GM18505 (cell line): ENCODE measurements at regions not wholly inside any gene's neighbourhood (a gene's known extent, or its start where the extent isn't known, plus 50 kb on each side); places are given as distances from the start of the nearest gene placed in this dataset.
"Not testable (repeated sequence)": the region's sequence is repeated elsewhere in the genome, so short reads cannot be mapped to it uniquely, and the experiment has no call there.

Experiments used
- ATAC-seq: cut with Tn5 transposase; IDR thresholded peaks from one replicate; pipeline ENCODE4 v1.9.1; 2021; ENCODE audit not compliant: unreplicated experiment
- POLR2A ChIP-seq: IDR thresholded peaks from 4 replicates; pipeline ENCODE4 v1.6.1; 2011; ENCODE audit warnings: borderline replicate concordance; ENCODE audit not compliant: insufficient read depth, insufficient read length; ENCODE audit errors: extremely low read depth

DNA sequence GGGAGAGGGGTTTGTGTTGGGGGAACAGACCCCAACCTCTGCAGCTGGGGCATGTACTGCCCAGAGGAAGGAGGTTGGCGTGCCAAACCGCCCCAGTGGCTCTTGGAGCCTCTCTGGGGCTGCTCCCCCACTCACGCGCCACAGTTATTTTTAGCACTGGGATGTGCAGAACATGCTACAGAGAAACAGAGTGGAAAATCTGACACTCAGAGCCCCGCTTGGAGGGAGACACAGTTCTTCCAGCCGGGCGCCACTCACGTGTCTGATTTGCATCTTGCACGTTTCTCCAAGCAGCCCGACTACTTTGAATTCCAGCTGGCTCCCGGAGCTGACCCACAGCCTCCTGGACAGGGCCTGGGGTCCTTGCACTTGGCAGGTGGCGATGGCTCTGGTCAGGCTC lies 182.0 kb downstream of the RPS24 start:
- ATAC-seq: no peak
- no peak for TF ChIP-seq POLR2A

DNA sequence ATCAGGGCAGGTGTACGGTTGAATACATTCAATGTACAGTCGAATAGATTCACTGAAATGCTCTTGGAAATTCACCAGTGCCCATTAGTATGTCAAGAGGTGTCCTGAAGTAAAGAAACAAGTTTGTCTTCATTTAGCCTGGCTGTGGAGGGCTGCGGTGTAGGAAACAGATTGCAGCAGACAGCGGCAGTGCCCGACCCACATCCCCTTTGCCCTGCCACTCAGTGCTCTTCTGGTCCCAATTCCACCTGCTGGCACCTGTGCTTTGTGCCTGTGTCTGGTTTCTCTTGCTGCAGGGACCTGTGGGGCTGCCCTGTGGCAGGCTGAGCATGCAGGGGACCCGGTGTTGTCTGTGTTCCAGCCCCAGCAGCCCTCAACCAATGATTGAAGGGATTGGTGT lies 183.7 kb downstream of the RPS24 start:
- ATAC-seq: no peak
- TF ChIP-seq POLR2A: no peak

DNA sequence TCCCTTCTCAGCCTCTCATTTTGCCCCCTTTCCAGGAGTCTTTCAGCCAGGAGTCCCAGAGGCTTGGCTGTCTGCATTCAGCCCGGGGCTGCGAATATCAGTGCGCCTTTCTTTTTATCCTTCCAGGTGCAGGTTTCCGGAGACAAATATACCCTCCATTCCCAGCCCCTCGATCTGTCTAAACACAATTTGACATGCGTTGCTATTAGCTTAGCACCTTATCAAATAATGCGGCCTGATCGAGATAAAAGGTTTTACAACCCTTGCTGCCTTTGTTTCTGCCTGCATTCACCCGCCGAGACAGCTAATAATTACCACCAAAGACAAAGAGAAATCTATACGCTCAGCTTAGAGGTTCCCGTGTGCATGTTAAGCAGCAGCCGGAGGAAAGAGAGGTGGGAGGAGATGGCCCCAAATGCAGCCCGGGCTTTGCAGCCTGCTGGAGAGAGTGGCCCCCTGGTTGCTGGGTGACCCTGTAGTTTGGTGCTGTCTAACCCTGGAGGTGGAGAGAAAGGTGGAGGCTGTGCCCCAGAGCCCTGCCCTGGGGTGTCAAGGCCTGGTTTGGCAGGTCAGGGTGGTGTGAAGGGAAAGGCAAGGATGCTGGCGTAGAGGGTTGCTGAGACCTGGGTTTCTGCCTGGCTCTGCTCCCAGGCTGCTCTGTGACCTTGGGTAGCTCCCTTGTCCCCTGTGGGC lies 185.3 kb downstream of the RPS24 start:
- ATAC-seq: no peak
- TF ChIP-seq POLR2A: no peak

DNA sequence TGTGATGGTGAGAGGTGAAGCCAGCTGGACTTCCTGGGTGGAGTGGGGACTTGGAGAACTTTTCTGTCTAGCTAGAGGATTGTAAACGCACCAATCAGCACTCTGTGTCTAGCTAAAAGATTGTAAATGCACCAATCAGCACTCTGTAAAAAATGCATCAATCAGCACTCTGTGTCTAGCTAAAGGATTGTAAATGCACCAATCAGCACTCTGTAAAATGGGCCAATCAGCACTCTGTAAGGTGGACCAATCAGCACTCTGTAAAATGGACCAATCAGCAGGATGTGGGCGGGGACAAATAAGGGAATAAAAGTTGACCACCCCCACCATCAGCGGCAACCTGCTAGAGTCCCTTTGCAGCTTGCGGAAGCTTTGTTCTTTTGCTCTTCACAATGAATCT lies 185.9 kb downstream of the RPS24 start:
- ATAC-seq: not testable (repeated sequence)

DNA sequence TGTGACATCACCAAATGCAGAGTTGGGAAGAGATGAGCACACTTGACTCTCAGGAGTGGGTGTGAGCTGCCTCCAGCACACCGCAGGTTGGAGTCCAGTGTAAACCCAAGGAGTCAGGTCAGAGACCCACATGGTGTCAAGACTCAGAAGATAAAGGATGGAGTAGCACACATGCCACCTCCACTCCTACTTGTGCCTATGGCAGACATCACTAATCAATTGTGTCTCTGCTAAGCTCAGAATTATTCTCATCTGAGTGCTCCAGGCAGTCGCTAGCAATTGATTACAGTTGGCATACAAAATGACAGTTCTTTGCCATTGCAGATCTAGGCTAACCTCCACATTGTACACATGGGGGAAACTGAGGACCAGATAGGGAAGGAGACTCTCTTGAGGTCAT lies 187.1 kb downstream of the RPS24 start:
- TF ChIP-seq POLR2A: no peak
- ATAC-seq: no peak

DNA sequence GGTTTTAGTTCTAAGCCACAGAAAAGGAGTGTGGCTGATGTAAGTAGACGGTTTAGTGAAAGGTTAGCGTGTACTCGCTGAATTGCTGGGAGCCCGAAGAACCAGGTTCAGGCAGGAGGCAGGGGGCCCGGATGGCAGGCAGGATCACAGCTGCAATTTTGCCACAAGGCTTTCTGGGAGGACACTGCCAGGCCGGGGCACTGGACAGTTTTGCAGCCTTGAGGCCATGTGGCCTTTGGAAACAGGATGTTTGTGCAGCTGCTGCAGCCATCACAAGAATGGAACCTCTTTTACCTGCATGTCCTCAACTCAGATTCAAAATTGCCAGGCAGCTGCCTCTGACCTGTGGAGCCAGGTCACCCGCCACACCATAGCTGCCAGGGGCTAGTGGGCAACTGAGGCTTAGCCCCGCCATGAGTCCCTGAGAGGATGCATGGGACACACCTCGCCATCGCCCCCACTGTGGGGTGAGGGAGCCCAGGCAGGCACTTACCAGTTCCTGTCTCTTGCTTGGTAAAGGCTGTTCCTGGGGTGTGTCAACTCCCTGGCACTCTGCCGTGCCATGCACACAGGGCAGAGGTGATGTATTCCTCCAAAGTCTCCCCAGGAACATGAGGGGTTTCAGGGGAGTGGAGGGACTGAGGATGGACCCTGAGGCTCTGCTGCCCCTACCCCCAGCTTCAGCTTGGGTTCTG lies 188.6 kb downstream of the RPS24 start:
- TF ChIP-seq POLR2A: no peak
- no peak for ATAC-seq

DNA sequence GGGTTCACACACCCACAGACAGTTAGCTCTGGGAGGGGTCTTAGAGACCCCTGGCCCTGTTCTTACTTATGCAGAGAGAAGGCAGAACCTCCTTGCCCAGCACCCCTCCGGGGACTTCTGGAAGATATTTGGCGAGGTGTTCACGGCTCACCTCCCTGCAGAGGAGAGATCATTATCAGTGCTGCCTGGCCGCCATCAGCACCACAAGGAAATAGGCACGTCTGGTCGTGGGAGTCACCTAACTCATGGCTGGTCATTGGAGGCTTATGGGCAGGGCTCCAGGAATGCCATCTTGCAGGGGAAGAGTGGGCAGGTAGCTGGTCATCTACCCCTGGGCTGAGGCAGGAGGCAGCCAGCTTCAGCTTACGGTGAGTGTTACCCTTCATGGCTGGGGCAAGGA lies 189.4 kb downstream of the RPS24 start:
- no peak for TF ChIP-seq POLR2A
- no peak for ATAC-seq

DNA sequence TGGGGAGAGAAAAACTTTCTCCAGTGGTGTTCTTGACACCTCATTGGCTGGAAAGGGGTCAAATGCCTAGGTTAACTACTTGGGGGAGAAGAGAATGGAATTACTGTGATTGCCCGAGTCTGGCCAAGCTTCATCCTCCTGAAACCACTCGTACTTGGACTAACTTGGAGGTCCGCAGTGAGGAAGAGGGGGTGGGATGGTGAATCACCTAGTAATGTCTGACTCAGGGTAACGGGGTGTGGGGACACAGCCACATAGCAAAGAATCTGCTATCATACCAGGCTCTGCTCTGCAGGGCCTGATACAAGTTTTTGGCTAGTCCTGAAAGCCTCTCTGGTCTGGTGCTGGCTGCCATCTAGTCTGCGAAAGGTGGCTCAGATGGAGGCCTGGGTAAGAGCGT lies 190.9 kb downstream of the RPS24 start:
- ATAC-seq: no peak
- TF ChIP-seq POLR2A: no peak

DNA sequence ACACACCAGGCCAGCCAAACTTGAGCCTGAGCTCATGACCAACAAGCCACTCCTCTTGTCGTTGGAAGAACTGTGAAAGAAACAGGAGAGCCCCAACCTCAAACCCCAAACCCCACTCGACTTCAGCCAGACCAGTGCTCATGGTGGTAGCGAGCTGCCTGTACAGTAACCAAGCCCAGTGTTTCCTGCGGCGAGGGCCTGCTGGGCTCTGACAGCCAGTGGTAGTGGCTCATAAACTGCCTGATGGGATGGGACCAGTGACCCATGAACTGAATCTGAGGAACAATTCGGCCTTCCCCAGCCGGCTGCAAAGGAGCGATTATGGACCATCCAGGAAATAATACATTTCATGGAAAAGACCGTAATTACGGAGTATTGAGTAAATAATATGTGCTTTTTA lies 191.9 kb downstream of the RPS24 start:
- ATAC-seq: no peak
- TF ChIP-seq POLR2A: no peak

DNA sequence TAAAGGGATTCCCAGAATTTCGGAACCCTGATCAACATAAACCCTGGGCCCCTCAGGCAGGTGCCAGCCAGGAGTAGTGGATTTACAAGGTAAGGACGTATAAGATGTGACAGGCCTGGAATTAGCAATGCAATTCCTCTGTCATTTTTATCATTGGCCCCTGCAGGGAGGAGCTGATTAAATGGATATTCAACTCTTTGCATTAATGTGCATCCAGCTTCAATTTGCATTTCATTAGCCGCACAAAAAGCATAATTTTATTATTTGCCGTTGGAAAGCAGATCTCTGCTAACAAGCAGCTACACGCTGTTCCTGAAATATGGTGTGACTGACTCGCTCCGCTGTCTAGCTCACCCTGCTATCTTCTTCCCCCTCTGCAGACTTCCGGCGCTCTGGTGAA lies 195.8 kb downstream of the RPS24 start:
- no peak for TF ChIP-seq POLR2A
- ATAC-seq: no peak

DNA sequence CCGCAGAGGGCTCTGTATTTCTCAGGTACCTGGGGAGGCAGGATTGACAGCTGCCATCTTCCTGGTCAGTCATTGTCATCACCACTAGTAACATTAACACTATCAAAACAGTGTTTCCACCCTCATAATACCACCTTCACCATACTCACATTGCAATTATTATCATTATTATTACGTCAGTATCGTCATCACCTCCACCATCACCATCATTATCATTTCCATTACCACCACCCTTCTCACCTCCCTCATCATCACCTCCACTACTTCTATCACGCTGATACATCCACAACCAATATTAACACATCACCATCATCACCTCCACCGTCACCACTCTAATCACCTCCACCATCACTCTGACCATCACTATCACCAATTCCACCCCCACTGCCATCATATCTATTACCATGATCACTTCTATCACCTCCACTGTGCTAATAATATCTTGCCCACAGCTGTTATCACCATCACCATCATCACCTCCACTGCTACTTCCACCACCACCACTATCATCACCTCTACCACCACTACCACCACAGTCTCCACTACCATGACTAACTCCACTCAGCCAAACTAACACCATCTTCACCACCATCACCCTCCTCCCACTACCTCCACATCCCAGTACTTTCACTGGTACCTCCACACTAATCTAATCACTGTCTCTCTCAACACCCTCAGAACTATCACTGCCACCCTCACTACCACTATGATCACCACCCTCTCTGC lies 196.4 kb downstream of the RPS24 start:
- no peak for TF ChIP-seq POLR2A
- ATAC-seq: no peak

DNA sequence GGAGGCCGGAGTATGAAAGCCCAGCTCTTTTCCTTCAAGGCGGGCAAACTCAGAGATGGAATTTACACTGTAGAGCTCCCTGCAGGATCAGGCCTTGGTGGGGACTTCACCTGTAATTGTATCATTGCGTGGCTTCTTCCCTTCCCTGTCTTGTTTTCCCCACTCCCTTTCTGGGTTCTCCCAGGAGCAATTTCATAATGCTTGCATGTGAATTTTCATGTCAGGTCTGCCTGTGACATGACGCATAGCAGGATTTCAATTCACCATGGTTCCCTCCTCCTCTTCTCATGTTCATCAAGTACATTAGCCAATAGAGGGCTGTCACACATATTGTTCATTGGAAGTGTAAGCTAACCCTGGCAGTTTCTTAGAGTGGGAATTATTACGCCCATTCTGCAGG lies 197.7 kb downstream of the RPS24 start:
- ATAC-seq: no peak

DNA sequence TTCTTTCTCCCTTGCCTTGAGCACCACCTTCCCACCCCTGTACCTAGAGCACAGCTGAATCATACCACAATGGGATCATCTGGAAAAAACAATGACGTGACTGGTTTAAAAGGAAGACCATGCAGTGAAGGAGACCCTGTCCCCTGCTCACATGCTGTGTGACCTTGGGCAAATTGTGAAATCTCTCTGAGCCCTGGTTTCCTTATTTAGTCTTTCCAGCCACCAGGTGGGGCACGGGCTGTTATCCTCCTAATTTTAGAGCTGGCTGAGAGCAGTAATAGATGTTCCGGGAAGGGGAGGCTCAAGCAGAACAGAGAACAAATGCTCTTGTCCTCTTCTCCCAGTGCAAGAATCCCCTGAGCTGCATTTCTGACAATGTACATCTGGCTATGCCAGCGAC lies 198.3 kb downstream of the RPS24 start:
- ATAC-seq: no peak
- no peak for TF ChIP-seq POLR2A

More for the DNA sequence above, 197.7 kb downstream of the RPS24 start:
- no peak for TF ChIP-seq POLR2A

DNA sequence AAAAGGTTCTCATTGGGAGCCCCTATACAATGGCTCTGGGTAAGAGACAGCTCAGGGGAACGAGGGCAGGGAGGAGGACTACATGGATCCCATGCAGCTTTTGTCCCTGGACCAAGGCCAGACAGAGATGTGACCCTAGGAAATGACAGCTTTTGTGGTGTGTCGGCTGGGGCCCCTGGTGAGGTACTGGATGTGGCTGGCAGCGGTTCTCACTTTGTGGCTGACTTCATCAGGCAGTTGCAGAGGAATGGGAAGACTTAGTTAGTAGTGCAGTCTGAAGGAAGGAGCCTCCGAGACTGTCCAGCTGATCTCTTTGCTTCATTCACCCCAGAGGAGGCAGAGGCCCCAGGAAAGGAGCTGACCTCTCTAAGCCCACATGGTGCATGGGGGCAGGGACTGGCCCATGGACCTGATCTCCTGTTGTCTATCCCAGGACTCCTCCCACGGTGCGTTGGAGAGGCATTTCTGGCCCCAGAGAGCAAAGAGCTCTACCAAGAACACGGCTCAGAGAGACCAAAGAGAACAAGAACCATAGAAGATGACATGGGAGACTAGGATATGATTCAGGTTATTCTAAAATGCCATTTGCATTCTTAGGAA lies 202.9 kb downstream of the RPS24 start:
- no peak for ATAC-seq
- no peak for TF ChIP-seq POLR2A

DNA sequence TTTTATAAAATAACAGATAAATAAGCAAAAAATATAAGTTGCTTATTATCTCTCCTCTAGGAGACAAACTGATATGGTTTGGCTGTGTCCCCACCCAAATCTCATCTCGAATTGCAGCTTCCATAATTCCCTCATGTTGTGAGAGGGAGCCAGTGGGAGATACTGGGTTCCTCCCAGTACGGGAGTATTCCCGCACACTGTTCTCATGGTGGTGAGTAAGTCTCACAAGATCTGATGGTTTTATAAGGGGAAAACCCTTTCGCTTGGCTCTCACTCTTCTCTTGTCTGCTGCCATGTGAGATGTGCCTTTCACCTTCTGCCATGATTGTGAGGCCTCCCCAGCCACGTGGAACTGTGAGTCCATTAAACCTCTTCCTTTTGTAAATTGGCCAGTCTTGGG lies 204.3 kb downstream of the RPS24 start:
- not testable (repeated sequence) for ATAC-seq
